Fibroblast of lung (primary cell): ENCODE measurements at regions not wholly inside any gene's neighbourhood (a gene's known extent, or its start where the extent isn't known, plus 50 kb on each side); places are given as distances from the start of the nearest gene placed in this dataset.

Source experiments
- DNase-seq, 2 donors: peaks; one replicate each; pipeline versions ENCODE4 v3.0.0 to v3.0.0-alpha.2; 2010; ENCODE audit warnings: low read depth in 2 of 2
- H2AFZ ChIP-seq: 2 replicates; pipeline ENCODE4 v1.5.1; 2012; ENCODE audit warnings: low read length, control low read depth, inconsistent platforms
- H3K27ac ChIP-seq: 2 replicates; pipeline ENCODE4 v1.5.1; 2011; ENCODE audit warnings: low read length, control low read depth; ENCODE audit not compliant: insufficient read depth
- H3K27me3 ChIP-seq: 2 replicates; pipeline ENCODE4 v1.5.1; 2011; ENCODE audit warnings: mild to moderate bottlenecking, low read length; ENCODE audit not compliant: control insufficient read depth, insufficient read depth
- H3K36me3 ChIP-seq: 2 replicates; pipeline ENCODE4 v1.5.1; 2011; ENCODE audit warnings: low read length; ENCODE audit not compliant: control insufficient read depth, insufficient read depth
- H3K4me1 ChIP-seq: 2 replicates; pipeline ENCODE4 v1.5.1; 2011; ENCODE audit warnings: low read length; ENCODE audit not compliant: control insufficient read depth, insufficient read depth; ENCODE audit errors: extremely low read depth
- H3K4me2 ChIP-seq: 2 replicates; pipeline ENCODE4 v1.5.1; 2011; ENCODE audit warnings: low read length, control low read depth; ENCODE audit not compliant: insufficient read depth; ENCODE audit errors: extremely low read depth
- H3K4me3 ChIP-seq, 4 experiments: fragments of 200-600 bp in 1 of 4; sonication (generic) in 1 of 4; replicated peaks in 1 of 4; 2 replicates each; pipeline ENCODE4 v1.5.1; 2011 to 2016; ENCODE audit warnings: low read length in 4 of 4, low read depth in 3 of 4, mild to moderate bottlenecking in 3 of 4, control low read depth in 2 of 4, inconsistent platforms in 1 of 4, mixed read lengths in 1 of 4; ENCODE audit not compliant: insufficient read depth in 1 of 4; ENCODE audit errors: control extremely low read depth in 1 of 4
- H3K79me2 ChIP-seq: 2 replicates; pipeline ENCODE4 v1.5.1; 2012; ENCODE audit warnings: mild to moderate bottlenecking, low read length, inconsistent platforms; ENCODE audit not compliant: control insufficient read depth, insufficient read depth
- H3K9ac ChIP-seq: 2 replicates; pipeline ENCODE4 v1.5.1; 2011; ENCODE audit warnings: mild to moderate bottlenecking, low read length, control low read depth; ENCODE audit not compliant: insufficient read depth
- H3K9me3 ChIP-seq: 2 replicates; pipeline ENCODE4 v1.5.1; 2012; ENCODE audit warnings: low read depth, low read length; ENCODE audit not compliant: control insufficient read depth, insufficient read depth
- H4K20me1 ChIP-seq: 2 replicates; pipeline ENCODE4 v1.5.1; 2011; ENCODE audit warnings: low read length; ENCODE audit not compliant: control insufficient read depth, insufficient read depth; ENCODE audit errors: extremely low read depth
- EZH2 ChIP-seq: IDR thresholded peaks from 2 replicates; pipeline ENCODE4 v1.5.1; 2012; ENCODE audit warnings: low read length, control low read depth, mild to moderate bottlenecking; ENCODE audit errors: missing control alignments
- TF ChIP-seq, protein P1 (sequence below), 2 donors: IDR thresholded peaks in 1 of 2; conservative IDR thresholded peaks in 1 of 2; 1 replicate in 1 of 2; 2 replicates in 1 of 2; pipeline ENCODE4 v1.5.1; 2011 to 2012; ENCODE audit warnings: low read length in 2 of 2, control low read depth in 1 of 2, inconsistent platforms in 1 of 2, low read depth in 1 of 2, mild to moderate bottlenecking in 1 of 2

DNA sequence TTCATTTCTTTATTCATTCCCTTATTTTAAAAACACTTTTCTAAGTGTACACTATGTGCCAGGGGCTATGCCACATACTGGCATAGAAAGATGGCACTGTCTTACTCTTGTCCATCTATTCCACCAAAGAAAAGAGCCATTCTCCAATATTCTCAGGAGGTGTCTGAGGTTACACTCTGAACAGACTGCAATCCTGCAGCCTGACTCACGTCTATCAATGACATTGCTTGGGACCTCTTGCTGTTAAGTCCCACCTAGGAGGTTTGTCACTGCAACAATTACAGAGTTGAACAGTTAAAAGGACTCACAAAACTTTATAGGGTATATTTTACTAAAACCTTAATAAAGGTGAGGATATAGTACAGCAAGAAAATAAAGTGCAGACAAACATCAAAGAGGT is 512.9 kb upstream of the HTR2A start:
- Histone ChIP-seq H3K4me2 (no peak overlapping the region), H2AFZ (no peak overlapping the region), H3K9ac (no peak overlapping the region), H3K4me1 (no peaks in the 10 kb centered on the region), H3K79me2 (no peaks in the 10 kb centered on the region), H3K27me3 (no peaks in the 10 kb centered on the region), H3K9me3 (no peaks in the 10 kb centered on the region), H3K27ac (no peak overlapping the region), H4K20me1 (no peaks in the 10 kb centered on the region), H3K4me3 (no peak overlapping the region), H3K36me3 (no peaks in the 10 kb centered on the region)
- no peak for TF ChIP-seq EZH2
- TF ChIP-seq, protein P1, sequence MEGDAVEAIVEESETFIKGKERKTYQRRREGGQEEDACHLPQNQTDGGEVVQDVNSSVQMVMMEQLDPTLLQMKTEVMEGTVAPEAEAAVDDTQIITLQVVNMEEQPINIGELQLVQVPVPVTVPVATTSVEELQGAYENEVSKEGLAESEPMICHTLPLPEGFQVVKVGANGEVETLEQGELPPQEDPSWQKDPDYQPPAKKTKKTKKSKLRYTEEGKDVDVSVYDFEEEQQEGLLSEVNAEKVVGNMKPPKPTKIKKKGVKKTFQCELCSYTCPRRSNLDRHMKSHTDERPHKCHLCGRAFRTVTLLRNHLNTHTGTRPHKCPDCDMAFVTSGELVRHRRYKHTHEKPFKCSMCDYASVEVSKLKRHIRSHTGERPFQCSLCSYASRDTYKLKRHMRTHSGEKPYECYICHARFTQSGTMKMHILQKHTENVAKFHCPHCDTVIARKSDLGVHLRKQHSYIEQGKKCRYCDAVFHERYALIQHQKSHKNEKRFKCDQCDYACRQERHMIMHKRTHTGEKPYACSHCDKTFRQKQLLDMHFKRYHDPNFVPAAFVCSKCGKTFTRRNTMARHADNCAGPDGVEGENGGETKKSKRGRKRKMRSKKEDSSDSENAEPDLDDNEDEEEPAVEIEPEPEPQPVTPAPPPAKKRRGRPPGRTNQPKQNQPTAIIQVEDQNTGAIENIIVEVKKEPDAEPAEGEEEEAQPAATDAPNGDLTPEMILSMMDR (conservative IDR thresholded peaks at IDR 0.05 in 1 of 2, IDR thresholded peaks at IDR 0.05 in 1 of 2; ENCODE audit: low read depth in 1 of 2, low read length in 2 of 2) = no peak
- peak in 1 of 2 donors; percentile 5 for DNase-seq

DNA sequence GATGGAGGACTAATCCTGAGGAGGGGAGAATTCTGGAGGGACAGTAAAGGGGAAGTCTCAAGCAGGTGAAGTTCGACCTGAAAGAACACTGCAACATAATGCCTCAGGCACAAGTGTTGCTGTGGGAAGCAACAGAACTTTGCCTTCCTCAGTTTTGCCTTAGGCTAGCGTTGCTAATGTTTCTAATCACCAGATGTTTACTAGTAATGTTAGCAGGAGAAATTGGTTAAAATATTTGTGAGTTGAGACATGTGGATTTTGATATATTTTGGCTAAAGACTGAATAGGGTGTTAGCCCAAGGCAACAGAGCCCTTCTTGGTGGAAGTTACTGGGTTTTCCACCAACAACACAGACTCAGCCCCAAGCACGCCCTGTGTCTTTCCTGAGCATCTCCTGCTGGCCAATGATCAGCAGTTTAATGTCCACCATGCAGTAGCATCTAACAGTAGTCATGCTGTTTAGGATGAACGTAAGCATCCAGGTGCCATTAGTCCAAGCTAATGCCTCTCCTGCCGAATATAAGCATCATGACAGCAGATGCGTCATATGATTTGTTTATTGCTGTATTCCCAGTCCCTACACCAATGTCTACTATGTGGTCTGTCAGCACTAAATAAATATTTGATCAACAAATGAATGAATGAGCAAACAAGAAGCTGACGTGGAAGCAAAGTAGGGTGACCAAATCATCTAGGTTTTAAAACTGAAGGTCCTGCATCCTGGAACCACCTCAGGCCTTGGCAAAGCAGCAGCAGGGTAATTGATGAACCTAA is 511.9 kb upstream of the HTR2A start:
- H3K27me3 ChIP-seq = no peaks in the 10 kb centered on the region
- DNase-seq = no peak
- H3K36me3 ChIP-seq = no peaks in the 10 kb centered on the region
- H4K20me1 ChIP-seq = no peaks in the 10 kb centered on the region
- no peaks in the 10 kb centered on the region for H3K79me2 ChIP-seq
- H3K9ac ChIP-seq = no peak overlapping the region
- H2AFZ ChIP-seq = no peak overlapping the region
- H3K4me1 ChIP-seq = no peaks in the 10 kb centered on the region
- TF ChIP-seq, protein P1 (conservative IDR thresholded peaks at IDR 0.05 in 1 of 2, IDR thresholded peaks at IDR 0.05 in 1 of 2; ENCODE audit: low read depth in 1 of 2, low read length in 2 of 2) = no peak
- no peak for TF ChIP-seq EZH2
- no peak overlapping the region for H3K27ac ChIP-seq
- H3K4me3 ChIP-seq = no peak overlapping the region
- H3K9me3 ChIP-seq = no peaks in the 10 kb centered on the region
- H3K4me2 ChIP-seq = no peak overlapping the region

DNA sequence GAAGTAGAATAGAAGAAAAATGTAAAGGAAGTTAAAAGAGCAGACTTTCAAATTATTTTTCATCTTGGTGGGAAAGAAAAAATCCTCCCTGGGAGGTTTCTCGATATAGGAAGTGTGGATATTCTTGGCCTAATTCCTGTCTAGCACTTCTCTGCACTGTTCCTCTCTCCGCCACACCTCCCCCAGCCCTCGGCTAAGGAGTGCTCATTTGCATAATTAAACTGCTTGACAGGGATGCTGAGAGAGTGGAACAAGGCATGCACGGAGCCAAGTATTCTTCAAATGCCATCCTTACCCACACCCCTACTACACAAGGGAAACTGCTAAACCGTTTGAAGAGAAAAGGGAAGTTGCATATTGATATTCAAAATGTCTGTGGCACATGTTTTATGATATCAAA is 511.0 kb upstream of the HTR2A start:
- H3K4me1 ChIP-seq = no peaks in the 10 kb centered on the region
- no peaks in the 10 kb centered on the region for H3K9me3 ChIP-seq
- no peaks in the 10 kb centered on the region for H3K27me3 ChIP-seq
- no peaks in the 10 kb centered on the region for H4K20me1 ChIP-seq
- H3K4me2 ChIP-seq = no peak overlapping the region
- DNase-seq = no peak
- no peaks in the 10 kb centered on the region for H3K36me3 ChIP-seq
- H3K27ac ChIP-seq = no peak overlapping the region
- no peaks in the 10 kb centered on the region for H3K79me2 ChIP-seq
- no peak overlapping the region for H2AFZ ChIP-seq
- no peak overlapping the region for H3K4me3 ChIP-seq
- no peak for TF ChIP-seq EZH2
- TF ChIP-seq, protein P1 (conservative IDR thresholded peaks at IDR 0.05 in 1 of 2, IDR thresholded peaks at IDR 0.05 in 1 of 2; ENCODE audit: low read depth in 1 of 2, low read length in 2 of 2) = no peak
- H3K9ac ChIP-seq = no peak overlapping the region
